ENCODE measurements at regions not wholly inside any gene's neighbourhood (a gene's known extent, or its start where the extent isn't known, plus 50 kb on each side); places are given as distances from the start of the nearest gene placed in this dataset.

GRCh38 chr5:162272417-162272816 is 204.8 kb downstream of the GABRG2 start:
- TF ChIP-seq CTCF (IDR thresholded peaks at IDR 0.05) (no peak), EP300 (IDR thresholded peaks at IDR 0.05) (no peak), POLR2AphosphoS5 (IDR thresholded peaks at IDR 0.05) (no peak), POLR2A (IDR thresholded peaks at IDR 0.05) (no peak)
